Kidney glomerular epithelial cell (primary cell): ENCODE measurements at regions not wholly inside any gene's neighbourhood (a gene's known extent, or its start where the extent isn't known, plus 50 kb on each side); places are given as distances from the start of the nearest gene placed in this dataset.
"Not testable (repeated sequence)": the region's sequence is repeated elsewhere in the genome, so short reads cannot be mapped to it uniquely, and the experiment has no call there.

Source experiments
- DNase-seq: peaks from one replicate; lab custom pipeline; 2025; lab: John Stamatoyannopoulos, UW

DNA sequence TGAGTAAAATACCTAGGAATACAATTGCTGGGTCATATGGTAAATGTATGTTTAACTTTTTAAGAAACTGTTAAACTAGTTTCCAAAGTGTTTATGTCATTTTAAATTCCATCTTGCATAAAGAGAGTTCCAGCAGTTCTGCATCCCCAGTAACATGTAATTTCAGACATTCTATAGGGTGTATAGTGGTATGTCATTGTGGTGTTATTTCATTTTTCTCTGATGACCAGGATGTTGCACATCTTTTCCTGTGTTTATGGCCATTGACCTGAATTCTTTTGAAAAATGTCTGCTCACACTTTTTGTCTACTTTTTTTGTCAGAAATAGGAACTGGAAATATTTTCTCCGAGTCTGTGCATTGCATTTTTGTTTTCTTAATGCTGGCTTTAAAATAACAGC is 128.9 kb downstream of the TMEM200A start:
- no peak for DNase-seq

DNA sequence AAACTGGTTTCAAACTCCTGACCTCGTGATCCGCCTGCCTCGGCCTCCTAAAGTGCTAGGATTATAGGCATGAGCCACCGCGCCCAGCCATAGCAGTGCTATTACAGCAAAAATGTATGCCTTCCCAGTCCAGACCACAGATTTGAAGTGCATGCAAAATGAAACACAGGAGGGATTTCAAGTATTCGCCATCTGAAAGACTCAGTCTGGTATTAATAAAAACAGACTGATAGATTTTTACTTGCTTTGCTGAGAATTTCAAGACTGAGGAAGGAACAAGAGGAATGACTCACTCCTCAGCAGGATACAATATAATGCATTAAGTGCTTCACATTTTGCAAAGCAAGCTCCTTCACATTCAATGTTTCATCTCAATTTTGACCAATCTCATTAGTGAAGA is 134.9 kb downstream of the TMEM200A start:
- DNase-seq: no peak

DNA sequence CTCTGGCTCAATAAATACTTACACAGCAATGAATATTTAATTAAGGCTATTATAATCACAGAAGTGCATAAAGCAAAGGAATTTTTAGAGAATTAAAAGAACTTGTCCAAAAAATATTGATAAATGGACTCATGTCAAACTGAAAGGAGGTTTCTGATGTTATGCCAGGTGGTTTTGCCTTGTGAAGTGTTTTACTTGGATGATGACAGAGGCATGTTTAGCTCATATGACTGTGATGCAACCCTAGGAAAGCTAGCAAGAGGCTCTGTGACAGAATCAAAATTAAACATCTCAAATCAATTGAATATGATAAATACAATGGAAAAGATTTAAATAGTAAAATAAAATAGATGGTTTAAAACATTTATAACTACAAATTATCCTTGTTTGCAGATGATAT is 137.3 kb downstream of the TMEM200A start:
- DNase-seq: peak; percentile 1

DNA sequence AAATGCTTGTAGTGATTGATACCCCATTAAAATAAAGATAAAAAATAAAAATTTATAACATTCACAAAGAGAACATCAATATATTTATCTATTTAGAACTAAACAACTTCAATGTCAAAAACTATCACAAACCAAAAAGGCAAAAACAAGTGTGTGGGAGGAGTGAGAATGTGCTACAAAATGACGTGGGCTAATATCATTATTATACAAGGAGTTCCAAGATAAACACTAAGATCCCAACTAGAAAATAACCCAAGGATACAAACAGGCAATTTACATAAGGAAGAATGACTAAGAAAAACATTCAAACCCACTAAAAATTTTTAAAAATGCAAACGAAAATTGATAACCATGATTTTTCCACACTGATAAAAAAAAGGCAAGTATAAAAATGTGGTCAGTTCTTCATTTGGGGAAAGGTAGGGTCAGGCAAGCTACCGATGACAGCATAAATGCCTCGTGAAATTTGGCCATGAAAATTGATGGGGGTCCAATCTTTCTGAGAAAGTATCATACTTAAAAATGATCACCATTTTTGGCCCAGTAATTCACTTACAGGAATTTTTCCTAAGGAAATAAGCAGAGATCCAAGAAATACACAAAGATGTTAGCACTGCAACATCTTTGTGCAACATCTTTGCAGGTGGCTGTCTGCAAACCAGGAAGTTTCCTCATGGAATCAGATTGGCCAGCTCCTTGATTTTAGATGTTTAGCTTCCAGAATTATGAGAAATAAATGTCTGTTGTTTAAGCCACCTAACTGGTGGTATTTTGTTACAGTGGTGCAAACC is 140.2 kb downstream of the TMEM200A start:
- no peak for DNase-seq

DNA sequence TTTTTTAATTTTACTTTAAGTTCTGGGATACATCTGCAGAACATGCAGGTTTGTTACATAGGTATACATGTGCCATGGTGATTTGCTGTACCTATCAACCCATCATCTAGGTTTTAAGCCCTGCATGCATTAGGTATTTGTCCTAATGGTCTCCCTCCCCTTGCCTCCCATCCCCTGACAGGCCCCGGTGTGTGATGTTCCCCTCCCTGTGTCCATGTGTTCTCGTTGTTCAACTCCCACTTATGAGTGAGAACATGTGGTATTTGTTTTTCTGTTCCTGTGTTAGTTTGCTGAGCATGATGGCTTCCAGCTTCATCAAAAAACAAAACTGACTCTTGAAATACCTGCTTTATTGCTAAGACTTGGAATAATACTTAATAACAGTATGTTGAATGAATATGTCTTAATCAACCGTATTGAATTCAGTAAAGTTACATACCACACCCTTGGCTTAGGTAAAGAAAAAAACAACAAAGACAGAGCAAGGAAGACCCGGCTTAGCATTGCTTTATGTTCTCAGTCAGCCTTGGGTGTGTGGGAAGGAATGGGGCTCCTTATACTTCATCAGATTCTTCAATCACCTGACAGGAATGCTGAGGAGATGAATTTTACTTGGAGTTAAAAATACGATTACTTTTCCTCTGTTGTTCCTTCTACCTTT is 141.3 kb downstream of the TMEM200A start:
- not testable (repeated sequence) for DNase-seq

DNA sequence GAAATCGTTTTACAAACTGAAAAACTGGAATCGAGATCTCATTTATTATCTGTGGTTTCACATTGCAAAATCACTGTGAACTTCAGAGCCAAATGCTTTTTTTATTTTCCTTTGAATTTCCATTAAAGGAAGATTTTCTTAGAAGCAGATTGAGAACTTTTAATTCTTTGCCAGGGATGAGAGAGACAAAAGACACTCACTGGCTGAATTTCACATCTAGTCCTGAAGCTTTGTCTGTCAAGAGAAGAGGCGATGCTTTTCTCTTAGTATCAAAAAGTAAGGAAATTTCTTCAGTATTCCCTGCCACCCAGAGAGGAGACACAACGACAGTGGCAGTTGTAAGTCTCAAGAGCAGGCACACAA is 141.8 kb downstream of the TMEM200A start:
- no peak for DNase-seq

DNA sequence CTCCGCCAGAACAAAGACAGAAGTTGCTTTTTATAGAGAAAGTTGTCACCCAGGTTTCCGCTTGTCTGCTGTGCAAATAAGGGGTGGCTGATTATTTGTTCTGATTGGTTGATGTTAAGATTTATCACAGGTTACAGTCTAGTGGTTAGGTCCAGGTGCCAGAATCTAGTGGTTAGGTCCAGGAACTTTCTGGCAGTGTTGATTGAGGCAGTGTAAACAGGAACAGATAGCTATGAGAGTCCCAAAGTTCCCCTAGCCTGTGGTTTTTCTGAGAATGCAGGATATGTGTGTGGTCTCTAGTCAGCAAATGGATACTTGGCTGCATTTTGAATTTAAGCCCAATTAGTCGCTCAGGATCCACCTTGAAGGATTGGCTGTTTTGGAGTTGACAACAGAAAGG is 148.0 kb downstream of the TMEM200A start:
- DNase-seq: peak; percentile 46

DNA sequence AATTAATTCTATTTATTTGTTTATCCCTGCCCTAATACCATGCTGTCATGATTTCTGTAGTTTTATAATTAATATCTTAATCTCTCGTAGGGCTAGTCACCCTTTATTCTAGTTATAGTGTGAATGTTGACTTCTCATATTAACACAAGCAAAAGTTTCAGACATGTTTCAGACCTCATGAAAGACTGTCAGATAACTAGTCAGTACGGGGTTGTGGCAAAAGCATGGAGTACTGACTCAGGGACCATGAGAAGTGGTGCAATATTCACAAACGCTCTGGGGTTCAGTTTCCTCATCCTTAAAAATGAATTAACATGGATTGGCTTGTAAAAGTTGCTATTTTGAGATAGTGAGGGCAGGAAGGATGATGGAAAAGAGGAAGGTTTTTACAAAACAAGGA is 148.9 kb downstream of the TMEM200A start:
- DNase-seq: no peak

DNA sequence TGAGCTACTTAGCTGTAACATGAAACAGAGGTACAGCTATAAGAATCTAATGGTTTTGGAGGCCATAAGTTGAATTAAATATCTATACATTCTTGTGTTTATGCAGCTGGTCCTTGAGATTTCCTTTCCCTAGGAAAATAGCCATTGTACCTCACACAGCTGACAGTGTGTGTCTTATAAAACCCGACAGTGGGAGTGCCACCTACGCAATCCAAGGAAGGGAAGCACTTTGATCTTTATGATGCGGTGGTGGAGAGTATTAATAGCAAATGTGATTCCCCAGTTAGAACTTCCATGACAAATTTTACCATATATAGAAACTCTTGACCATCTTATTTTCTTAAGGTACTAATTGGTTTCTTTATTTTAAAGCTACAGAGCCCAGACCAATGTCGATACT is 149.5 kb downstream of the TMEM200A start:
- DNase-seq: no peak

DNA sequence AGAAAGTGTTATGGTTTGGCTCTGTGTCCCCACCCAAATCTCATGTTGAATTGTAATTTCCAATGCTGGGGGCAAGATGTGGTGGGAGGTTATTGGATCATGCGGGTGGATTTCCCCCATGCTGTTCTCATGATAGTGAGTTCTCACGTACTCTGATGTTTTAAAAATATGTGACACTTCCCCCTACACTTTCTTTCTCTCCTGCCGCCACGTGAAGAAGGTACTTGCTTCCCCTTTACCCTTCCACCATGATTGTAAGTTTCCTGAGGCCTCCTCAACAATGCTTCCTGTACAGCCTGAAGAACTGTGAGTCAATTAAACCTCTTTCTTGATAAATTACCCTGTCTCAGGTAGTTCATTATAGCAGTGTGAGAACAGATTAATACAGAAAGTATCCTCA is 150.8 kb downstream of the TMEM200A start:
- DNase-seq: no peak

DNA sequence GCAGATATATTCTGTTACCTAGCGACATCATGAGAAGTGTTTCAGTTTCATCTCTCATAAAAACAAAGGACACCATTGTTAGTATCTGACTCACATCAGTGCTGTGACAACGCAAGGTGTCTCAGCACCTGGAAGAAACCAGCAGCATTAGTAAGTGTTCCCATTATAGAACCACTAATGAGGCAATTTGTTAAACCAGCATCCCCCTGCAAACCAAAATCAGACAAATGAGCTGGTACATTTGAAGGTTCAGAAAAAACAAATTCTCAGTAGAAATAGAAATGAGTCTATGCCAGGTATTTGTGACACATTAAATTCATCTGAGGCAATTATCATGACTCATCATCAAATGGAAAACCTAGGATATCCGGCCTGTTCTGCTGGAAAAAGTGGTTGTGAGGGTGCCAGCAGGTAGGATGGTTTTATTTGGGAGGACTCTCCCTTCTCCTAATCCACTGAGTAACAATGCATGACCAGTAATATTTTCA is 151.7 kb downstream of the TMEM200A start:
- peak; percentile 19 for DNase-seq

DNA sequence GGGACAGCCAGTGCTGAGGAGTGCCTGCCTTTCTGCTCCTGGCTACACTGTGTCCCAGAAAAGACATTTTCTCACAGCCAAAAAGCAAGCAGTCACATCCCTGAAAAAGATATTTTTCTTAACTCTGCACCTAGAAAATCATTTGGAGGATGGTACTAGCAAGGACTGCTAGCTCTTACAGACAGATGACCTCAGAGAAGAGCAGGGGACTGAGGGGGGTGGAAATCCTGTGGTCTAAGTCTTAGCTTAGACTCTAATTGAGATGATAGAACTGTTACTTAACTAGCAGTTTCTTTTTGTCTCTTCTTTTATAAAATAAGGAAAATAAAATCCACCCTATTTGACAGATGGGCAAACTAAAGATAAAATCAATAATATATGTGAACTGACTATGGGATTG is 152.8 kb downstream of the TMEM200A start:
- no peak for DNase-seq

DNA sequence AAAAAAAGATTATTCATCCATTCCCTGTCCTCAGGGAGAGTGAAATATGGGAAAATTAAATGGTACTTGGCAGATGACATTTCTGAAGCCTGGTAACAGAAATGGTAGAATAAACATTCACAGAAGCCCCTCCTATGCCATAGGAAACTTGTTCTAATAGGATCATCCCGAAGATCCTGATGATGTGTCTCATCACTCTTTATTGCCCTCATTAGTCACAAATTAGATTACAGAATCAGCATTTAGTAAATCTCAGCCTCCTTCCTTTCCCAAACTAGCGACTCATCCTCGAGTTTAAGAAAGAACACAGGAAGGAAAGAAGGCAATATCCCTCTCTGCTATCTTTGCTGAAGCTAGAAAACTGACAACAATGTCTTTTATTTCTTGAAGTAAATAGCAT is 154.4 kb downstream of the TMEM200A start:
- no peak for DNase-seq

DNA sequence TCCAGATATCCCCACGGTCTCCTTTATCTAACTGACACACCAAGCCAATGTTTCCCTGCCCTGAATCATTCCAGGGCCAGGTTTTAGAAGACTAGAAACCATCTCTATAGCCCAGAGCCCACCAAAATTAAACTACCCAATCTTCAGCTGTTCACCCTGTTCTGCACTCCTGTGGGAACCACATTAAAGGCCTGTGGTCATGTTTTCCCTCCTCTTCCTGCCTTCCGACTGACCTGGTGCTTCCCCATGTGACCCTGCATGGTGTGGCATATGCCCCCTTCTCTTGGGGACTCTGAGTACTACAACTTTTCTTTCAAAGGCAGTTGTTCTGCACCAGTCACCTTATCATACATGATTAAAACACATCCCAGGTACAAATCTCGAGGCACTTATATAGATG is 155.0 kb downstream of the TMEM200A start:
- DNase-seq: no peak

DNA sequence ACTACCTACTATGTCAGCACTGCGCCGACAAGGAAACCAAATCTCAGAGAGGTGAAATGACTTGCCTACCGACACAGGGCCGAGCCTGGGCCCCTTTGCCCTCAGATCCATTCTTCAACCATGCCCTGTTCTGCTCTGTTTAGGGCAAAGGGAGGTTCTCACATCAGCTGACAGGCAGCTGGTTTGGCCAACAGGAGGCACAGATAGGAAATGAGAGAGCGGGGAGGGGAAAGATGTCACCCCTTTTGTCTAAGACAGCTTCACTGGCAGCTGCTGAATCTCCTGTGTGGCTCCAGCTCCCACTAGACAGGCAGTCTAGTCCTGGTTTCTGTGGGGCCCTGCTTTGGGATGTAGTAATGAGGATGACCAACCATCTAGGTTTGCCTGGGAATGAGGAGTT is 158.7 kb downstream of the TMEM200A start:
- DNase-seq: no peak

DNA sequence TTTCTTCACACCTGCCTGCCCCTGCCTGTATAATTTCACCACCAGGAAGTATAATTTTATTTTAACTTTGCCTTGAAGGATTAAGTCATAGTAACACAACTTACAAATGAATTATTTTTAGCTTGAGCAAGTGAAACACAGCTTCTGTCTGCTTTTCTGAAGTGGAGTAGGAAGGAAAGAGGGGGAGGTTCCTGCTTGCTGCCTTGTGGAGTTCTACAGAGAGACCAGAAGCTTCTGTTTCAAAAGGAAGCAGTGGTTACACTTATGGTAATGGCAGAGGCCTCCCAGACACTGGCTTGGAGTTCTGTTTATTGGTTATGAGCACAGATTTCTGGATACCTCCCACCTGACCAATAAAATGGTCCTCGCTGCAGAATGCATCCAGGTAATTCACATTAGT is 159.6 kb downstream of the TMEM200A start:
- no peak for DNase-seq

DNA sequence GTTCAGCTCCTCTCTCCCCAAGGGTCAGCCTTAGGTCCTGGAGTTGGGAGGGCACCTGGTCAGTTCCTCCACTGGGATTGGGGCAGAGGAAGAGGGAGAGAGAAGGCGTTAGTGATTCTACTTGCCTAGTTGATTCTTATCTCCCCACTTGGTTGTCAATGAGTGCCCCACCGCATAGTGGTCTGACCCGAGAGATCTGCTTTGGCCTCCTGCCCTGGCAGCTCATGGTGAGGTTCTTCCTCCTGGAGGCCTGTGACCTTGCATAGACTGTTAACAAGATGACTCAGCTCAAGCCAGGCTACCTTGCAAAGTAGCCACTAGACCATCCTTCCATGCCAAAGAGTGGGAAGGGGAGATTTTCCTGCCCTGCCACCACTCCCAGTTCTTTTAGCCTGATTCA is 160.6 kb downstream of the TMEM200A start:
- no peak for DNase-seq

DNA sequence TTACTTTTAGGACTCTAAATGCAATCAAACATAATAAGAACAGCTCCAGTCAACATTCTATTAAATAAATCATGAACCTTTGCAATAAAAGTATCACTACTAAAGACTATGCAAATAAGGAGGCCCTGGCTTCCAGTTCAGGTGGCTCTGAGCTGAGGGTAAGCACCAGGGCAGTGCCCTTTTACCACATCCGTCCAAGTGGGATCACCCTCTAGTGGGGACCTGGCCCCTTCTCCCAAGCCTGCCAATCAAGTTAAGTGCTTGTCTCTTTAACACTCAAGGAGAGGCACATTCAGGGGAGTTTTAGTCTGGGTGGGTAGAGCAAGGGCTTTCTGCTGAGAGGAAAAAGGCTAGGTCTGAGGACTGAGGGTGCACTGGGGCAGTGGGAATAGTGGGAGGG is 161.4 kb downstream of the TMEM200A start:
- DNase-seq: no peak

DNA sequence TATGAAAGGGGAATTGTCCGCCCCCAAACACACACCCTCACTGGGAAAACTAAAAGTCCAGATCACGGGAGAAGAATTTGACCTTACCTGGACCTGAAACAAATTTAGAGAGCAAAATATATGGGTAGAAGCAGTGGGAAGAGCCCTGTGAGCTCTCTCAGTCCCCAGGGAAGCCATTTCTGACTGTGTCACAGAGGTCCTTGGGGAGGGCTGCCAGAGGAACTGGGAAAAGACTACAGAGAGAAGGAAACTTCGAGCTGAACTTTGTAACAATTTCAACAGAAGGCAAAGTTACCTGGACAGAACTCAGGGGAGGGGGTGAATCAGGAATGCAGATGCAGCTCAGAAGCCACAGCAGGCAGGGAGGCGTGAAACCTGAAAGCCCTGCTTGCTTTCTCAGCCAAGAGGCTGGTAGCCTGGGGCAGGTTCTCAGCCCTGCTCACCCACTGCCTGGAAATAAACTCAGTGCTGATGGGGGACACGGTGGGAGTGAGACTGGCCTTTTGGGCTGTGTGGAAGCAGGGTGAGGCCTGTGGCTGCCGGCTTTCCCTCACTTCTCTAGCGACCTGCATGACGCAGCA is 163.8 kb downstream of the TMEM200A start:
- DNase-seq: no peak

DNA sequence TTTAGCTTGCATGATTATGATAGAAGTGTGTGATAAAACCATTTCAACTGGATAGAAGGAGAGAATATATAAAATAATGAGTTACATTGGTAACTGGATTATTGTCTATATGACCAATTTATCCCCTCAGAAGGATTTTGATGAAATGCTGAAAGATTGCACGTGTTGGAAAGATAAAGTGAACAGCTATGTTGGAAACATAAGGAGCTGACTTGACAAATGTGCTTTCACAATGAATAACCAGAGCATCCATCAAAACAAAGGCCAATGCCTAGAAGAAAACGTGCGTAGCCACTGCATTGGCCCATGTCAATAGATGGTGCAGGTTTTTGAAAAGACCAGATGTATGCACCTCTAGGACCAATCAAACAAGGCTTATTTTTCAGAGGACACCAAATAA is 168.8 kb downstream of the TMEM200A start:
- DNase-seq: no peak

DNA sequence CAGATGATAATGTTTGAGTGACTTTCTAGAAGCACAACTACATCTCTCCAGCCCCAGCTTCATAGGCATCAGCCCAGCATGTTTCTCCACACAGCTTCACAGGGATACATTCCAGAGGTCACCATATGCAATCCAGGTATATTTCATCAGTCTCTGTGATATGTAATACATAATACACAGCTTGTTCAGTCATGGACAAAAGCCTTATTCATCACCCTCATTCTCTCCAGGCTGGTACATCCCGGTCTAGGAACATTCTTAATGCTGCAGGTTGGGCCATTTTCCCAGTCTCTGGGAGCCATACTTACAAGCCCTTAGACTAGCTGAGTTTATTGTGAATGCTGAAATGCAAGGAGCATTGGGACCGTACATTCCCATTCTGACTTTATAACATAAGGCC is 169.4 kb downstream of the TMEM200A start:
- no peak for DNase-seq

DNA sequence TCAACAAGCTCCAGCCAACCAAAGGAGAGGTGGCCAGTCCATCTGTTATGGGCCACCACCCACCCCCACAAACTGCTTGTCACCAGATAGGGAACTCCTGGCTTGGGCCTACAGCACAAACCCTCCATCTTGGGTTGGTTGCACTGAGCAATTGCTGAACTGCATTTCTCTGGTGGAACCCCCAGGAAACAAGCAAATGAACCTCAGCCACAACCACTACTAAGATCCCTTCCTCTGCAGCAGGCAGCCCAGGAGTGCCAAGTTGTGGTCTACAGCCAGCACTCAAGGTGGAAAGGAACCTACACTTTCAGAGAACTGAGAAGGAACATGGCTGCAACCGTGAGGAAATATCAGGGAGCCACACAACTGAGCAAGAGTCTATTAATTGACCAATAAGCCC is 171.6 kb downstream of the TMEM200A start:
- no peak for DNase-seq

DNA sequence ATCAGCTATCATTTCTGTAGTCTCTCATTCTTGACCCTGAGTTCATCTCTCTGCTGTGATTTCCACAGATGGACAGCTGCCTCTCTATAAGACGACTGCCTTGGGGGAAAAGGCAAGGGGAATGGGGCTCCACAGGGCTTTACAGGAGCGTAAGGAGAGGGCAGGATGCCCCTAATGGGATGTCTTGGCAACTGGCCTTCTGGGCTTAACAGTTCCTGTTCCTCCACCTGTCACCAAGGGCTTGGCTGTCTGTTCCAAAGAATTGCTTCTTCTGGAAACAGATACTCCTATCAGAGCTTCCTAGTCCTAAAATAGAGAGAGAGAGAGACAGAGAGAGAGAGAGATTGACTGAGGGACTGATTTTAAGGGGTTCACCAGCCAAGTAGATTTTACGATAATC is 181.9 kb downstream of the TMEM200A start:
- no peak for DNase-seq
